ENCODE measurements at regions not wholly inside any gene's neighbourhood (a gene's known extent, or its start where the extent isn't known, plus 50 kb on each side); places are given as distances from the start of the nearest gene placed in this dataset.

DNA sequence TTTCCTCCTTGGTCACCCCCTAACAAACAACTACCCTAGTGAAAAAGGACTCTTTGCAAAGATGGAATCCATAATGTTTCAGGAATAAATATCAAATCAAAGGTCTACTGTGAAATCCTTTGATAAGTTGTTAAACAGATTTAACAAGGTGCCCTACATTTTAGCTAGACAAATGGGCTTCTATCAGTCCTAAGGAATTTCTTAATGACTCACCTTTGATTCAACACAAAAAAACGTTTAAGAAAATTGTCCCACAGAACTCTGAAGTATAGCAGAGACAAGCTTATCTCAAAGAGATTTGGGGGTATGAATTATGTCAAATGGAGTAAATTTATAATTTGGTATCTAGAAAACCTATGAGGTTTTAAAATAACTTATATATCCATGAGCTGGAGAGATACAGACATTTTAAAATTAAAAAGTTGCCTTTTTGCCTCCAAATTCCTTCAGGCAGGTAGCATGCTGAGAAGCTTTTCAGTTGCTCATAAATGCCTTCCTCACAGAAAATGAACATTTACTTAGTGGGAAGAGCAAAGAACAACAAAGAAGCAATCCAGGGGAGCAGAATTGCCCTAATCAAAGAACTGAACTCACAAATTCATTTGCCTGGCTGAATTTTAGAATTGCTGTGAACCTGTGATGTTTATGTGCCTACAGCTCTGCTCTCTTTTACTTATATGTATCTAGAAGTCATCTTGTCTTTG is 649.3 kb downstream of the STPG2 start:
- no peak for TF ChIP-seq EP300 (IDR thresholded peaks at IDR 0.05; ENCODE audit: borderline replicate concordance)
- TF ChIP-seq ZBTB7A (IDR thresholded peaks at IDR 0.05; ENCODE audit: low read depth), result no peak
- no peak for TF ChIP-seq YY1 (IDR thresholded peaks at IDR 0.05; ENCODE audit: low read depth)
- TF ChIP-seq EGR1 (IDR thresholded peaks at IDR 0.05), result no peak
- TF ChIP-seq, protein P1, sequence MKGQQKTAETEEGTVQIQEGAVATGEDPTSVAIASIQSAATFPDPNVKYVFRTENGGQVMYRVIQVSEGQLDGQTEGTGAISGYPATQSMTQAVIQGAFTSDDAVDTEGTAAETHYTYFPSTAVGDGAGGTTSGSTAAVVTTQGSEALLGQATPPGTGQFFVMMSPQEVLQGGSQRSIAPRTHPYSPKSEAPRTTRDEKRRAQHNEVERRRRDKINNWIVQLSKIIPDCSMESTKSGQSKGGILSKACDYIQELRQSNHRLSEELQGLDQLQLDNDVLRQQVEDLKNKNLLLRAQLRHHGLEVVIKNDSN (IDR thresholded peaks at IDR 0.05), result no peak
- no peak for TF ChIP-seq TCF12 (IDR thresholded peaks at IDR 0.05; ENCODE audit: low read depth)
- no peak for TF ChIP-seq CREB1 (IDR thresholded peaks at IDR 0.05; ENCODE audit: low read depth)
- TF ChIP-seq MAX (IDR thresholded peaks at IDR 0.05), result no peak
- no peak for TF ChIP-seq REST (IDR thresholded peaks at IDR 0.05; ENCODE audit: low read depth)
- no peak for TF ChIP-seq NFIC (IDR thresholded peaks at IDR 0.05)
- TF ChIP-seq TAF1 (IDR thresholded peaks at IDR 0.05; ENCODE audit: low read depth), result no peak
- no peak for TF ChIP-seq FOXM1 (IDR thresholded peaks at IDR 0.05; ENCODE audit: borderline replicate concordance, low read depth)

- TF ChIP-seq RAD21 (IDR thresholded peaks at IDR 0.05; ENCODE audit: low read depth), result no peak
- no peak for TF ChIP-seq FOXM1 (IDR thresholded peaks at IDR 0.05; ENCODE audit: borderline replicate concordance, low read depth)
- peak; percentile 89 for TF ChIP-seq CEBPB (IDR thresholded peaks at IDR 0.05)
- no peak for TF ChIP-seq TEAD4 (IDR thresholded peaks at IDR 0.05)
- TF ChIP-seq NFIC (IDR thresholded peaks at IDR 0.05), result no peak
- no peak for TF ChIP-seq REST (IDR thresholded peaks at IDR 0.05; ENCODE audit: low read depth)
- no peak for TF ChIP-seq EP300 (IDR thresholded peaks at IDR 0.05; ENCODE audit: borderline replicate concordance)
Measured at GRCh38 chr4:97496298-97496873, 646.9 kb downstream of the STPG2 start.

DNA sequence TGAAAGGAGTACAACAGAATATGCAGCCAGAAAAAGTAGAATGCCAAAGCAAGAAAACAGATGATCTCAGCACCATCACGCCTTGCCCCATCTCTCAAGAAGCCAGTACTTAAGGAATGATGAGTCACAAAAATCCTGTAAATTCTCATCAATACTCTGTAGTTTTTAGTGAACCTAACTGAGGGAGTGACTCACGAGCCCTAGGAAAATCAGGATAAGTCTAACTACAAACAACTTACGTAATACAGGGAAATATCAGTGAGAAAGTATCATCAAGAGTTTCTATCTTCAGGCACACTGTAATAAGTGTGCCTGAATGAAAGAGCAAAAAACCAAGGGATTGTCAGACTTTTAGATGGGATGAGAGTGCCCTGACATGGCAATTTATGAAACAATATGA is 644.4 kb downstream of the STPG2 start:
- TF ChIP-seq TCF12 (IDR thresholded peaks at IDR 0.05; ENCODE audit: low read depth) (no peak), TAF1 (IDR thresholded peaks at IDR 0.05; ENCODE audit: low read depth) (no peak), FOXM1 (IDR thresholded peaks at IDR 0.05; ENCODE audit: borderline replicate concordance, low read depth) (no peak), RAD21 (IDR thresholded peaks at IDR 0.05; ENCODE audit: low read depth) (no peak), REST (IDR thresholded peaks at IDR 0.05; ENCODE audit: low read depth) (no peak), CEBPB (IDR thresholded peaks at IDR 0.05) (no peak), CREB1 (IDR thresholded peaks at IDR 0.05; ENCODE audit: low read depth) (no peak)
- TF ChIP-seq, protein P1 (IDR thresholded peaks at IDR 0.05), result no peak

GRCh38 chr4:97500423-97500822 is 642.9 kb downstream of the STPG2 start:
- TF ChIP-seq EP300 (IDR thresholded peaks at IDR 0.05; ENCODE audit: borderline replicate concordance) (no peak), CREB1 (IDR thresholded peaks at IDR 0.05; ENCODE audit: low read depth) (no peak), FOXM1 (IDR thresholded peaks at IDR 0.05; ENCODE audit: borderline replicate concordance, low read depth) (no peak), TEAD4 (IDR thresholded peaks at IDR 0.05) (no peak), RAD21 (IDR thresholded peaks at IDR 0.05; ENCODE audit: low read depth) (no peak), ZBTB7A (IDR thresholded peaks at IDR 0.05; ENCODE audit: low read depth) (no peak), TCF12 (IDR thresholded peaks at IDR 0.05; ENCODE audit: low read depth) (no peak)
- TF ChIP-seq, protein P1 (IDR thresholded peaks at IDR 0.05), result no peak

Data from Ishikawa (cell line).